HL-60 (cell line): ENCODE measurements at regions not wholly inside any gene's neighbourhood (a gene's known extent, or its start where the extent isn't known, plus 50 kb on each side); places are given as distances from the start of the nearest gene placed in this dataset.
"Not testable (repeated sequence)": the region's sequence is repeated elsewhere in the genome, so short reads cannot be mapped to it uniquely, and the experiment has no call there.

Experiments
- GABPA ChIP-seq: IDR thresholded peaks from 2 replicates; pipeline ENCODE4 v1.6.1; 2012; ENCODE audit warnings: low read depth
- POLR2AphosphoS5 ChIP-seq: IDR thresholded peaks from 2 replicates; pipeline ENCODE4 v1.6.1; 2012; ENCODE audit warnings: low read depth
- SPI1 ChIP-seq: IDR thresholded peaks from 2 replicates; pipeline ENCODE4 v1.6.1; 2012; ENCODE audit warnings: low read depth, mild to moderate bottlenecking, borderline replicate concordance
- TF ChIP-seq, protein P1 (sequence below): IDR thresholded peaks from one replicate; pipeline ENCODE4 v1.5.1; 2011; ENCODE audit warnings: low read length, control low read depth, inconsistent platforms; ENCODE audit not compliant: insufficient read depth
- TF ChIP-seq, protein P2 (sequence below): IDR thresholded peaks from 2 replicates; pipeline ENCODE4 v1.6.1; 2012; ENCODE audit warnings: low read depth; ENCODE audit not compliant: insufficient replicate concordance

- TF ChIP-seq POLR2AphosphoS5, GABPA, SPI1: not testable (repeated sequence)
- TF ChIP-seq, protein P1, sequence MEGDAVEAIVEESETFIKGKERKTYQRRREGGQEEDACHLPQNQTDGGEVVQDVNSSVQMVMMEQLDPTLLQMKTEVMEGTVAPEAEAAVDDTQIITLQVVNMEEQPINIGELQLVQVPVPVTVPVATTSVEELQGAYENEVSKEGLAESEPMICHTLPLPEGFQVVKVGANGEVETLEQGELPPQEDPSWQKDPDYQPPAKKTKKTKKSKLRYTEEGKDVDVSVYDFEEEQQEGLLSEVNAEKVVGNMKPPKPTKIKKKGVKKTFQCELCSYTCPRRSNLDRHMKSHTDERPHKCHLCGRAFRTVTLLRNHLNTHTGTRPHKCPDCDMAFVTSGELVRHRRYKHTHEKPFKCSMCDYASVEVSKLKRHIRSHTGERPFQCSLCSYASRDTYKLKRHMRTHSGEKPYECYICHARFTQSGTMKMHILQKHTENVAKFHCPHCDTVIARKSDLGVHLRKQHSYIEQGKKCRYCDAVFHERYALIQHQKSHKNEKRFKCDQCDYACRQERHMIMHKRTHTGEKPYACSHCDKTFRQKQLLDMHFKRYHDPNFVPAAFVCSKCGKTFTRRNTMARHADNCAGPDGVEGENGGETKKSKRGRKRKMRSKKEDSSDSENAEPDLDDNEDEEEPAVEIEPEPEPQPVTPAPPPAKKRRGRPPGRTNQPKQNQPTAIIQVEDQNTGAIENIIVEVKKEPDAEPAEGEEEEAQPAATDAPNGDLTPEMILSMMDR = not testable (repeated sequence)
- TF ChIP-seq, protein P2, sequence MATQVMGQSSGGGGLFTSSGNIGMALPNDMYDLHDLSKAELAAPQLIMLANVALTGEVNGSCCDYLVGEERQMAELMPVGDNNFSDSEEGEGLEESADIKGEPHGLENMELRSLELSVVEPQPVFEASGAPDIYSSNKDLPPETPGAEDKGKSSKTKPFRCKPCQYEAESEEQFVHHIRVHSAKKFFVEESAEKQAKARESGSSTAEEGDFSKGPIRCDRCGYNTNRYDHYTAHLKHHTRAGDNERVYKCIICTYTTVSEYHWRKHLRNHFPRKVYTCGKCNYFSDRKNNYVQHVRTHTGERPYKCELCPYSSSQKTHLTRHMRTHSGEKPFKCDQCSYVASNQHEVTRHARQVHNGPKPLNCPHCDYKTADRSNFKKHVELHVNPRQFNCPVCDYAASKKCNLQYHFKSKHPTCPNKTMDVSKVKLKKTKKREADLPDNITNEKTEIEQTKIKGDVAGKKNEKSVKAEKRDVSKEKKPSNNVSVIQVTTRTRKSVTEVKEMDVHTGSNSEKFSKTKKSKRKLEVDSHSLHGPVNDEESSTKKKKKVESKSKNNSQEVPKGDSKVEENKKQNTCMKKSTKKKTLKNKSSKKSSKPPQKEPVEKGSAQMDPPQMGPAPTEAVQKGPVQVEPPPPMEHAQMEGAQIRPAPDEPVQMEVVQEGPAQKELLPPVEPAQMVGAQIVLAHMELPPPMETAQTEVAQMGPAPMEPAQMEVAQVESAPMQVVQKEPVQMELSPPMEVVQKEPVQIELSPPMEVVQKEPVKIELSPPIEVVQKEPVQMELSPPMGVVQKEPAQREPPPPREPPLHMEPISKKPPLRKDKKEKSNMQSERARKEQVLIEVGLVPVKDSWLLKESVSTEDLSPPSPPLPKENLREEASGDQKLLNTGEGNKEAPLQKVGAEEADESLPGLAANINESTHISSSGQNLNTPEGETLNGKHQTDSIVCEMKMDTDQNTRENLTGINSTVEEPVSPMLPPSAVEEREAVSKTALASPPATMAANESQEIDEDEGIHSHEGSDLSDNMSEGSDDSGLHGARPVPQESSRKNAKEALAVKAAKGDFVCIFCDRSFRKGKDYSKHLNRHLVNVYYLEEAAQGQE = not testable (repeated sequence)
These were observed 3981.7 kb upstream of the TPTE start for GRCh38 chr21:6539688-6540087.
